Neuron (in vitro differentiated cells): ENCODE measurements at regions not wholly inside any gene's neighbourhood (a gene's known extent, or its start where the extent isn't known, plus 50 kb on each side); places are given as distances from the start of the nearest gene placed in this dataset.

Source experiments
- H2AFZ ChIP-seq: one replicate; pipeline ENCODE4 v1.6.1; 2013; ENCODE audit warnings: low read depth, mild to moderate bottlenecking, inconsistent platforms, low read length, moderate library complexity
- H3K27me3 ChIP-seq: one replicate; pipeline ENCODE4 v1.6.1; 2013; ENCODE audit warnings: low read length; ENCODE audit not compliant: insufficient read depth
- H3K36me3 ChIP-seq: one replicate; pipeline ENCODE4 v1.6.1; 2013; ENCODE audit warnings: low read length; ENCODE audit not compliant: insufficient read depth
- H3K4me1 ChIP-seq: one replicate; pipeline ENCODE4 v1.6.1; 2013; ENCODE audit warnings: low read length; ENCODE audit not compliant: insufficient read depth
- H3K4me3 ChIP-seq: 2 replicates; pipeline ENCODE4 v1.5.1; 2013; ENCODE audit warnings: mild to moderate bottlenecking, low read length, moderate library complexity
- H3K9me3 ChIP-seq: one replicate; pipeline ENCODE4 v1.6.1; 2013; ENCODE audit warnings: low read length

- H2AFZ ChIP-seq = no peak overlapping the region
- H3K27me3 ChIP-seq = no peaks in the 10 kb centered on the region
- no peak overlapping the region for H3K4me3 ChIP-seq
- no peaks in the 10 kb centered on the region for H3K9me3 ChIP-seq
- no peaks in the 10 kb centered on the region for H3K36me3 ChIP-seq
- no peaks in the 10 kb centered on the region for H3K4me1 ChIP-seq
Measured at GRCh38 chr1:164361927-164362326, 197.1 kb upstream of the PBX1 start.

- no peaks in the 10 kb centered on the region for H3K27me3 ChIP-seq
- no peak overlapping the region for H3K4me3 ChIP-seq
- H3K4me1 ChIP-seq = no peaks in the 10 kb centered on the region
- no peaks in the 10 kb centered on the region for H3K9me3 ChIP-seq
- H3K36me3 ChIP-seq = no peaks in the 10 kb centered on the region
- no peak overlapping the region for H2AFZ ChIP-seq
Measured at GRCh38 chr1:164363980-164364379, 195.0 kb upstream of the PBX1 start.

- no peaks in the 10 kb centered on the region for H3K4me1 ChIP-seq
- no peaks in the 10 kb centered on the region for H3K27me3 ChIP-seq
- H2AFZ ChIP-seq = no peak overlapping the region
- no peak overlapping the region for H3K4me3 ChIP-seq
- H3K36me3 ChIP-seq = no peaks in the 10 kb centered on the region
- H3K9me3 ChIP-seq = no peaks in the 10 kb centered on the region
Measured at GRCh38 chr1:164366014-164366413, 193.0 kb upstream of the PBX1 start.

- no peaks in the 10 kb centered on the region for H3K27me3 ChIP-seq
- no peaks in the 10 kb centered on the region for H3K36me3 ChIP-seq
- no peaks in the 10 kb centered on the region for H3K4me1 ChIP-seq
- H3K9me3 ChIP-seq = no peaks in the 10 kb centered on the region
- no peak overlapping the region for H2AFZ ChIP-seq
- no peak overlapping the region for H3K4me3 ChIP-seq
Measured at GRCh38 chr1:164369698-164370365, 189.2 kb upstream of the PBX1 start.

- H3K4me3 ChIP-seq = no peak overlapping the region
- no peaks in the 10 kb centered on the region for H3K27me3 ChIP-seq
- no peaks in the 10 kb centered on the region for H3K4me1 ChIP-seq
- H3K36me3 ChIP-seq = no peaks in the 10 kb centered on the region
- no peak overlapping the region for H2AFZ ChIP-seq
- H3K9me3 ChIP-seq = no peaks in the 10 kb centered on the region
Measured at GRCh38 chr1:164380893-164381292, 178.1 kb upstream of the PBX1 start.

- Histone ChIP-seq H3K4me1 (no peaks in the 10 kb centered on the region), H3K36me3 (no peaks in the 10 kb centered on the region), H2AFZ (no peak overlapping the region), H3K27me3 (no peaks in the 10 kb centered on the region), H3K9me3 (no peaks in the 10 kb centered on the region), H3K4me3 (no peak overlapping the region)
Measured at GRCh38 chr1:164382384-164382783, 176.6 kb upstream of the PBX1 start.

- H2AFZ ChIP-seq = no peak overlapping the region
- no peak overlapping the region for H3K4me3 ChIP-seq
- H3K4me1 ChIP-seq = no peaks in the 10 kb centered on the region
- H3K9me3 ChIP-seq = no peaks in the 10 kb centered on the region
- no peaks in the 10 kb centered on the region for H3K36me3 ChIP-seq
- H3K27me3 ChIP-seq = no peaks in the 10 kb centered on the region
Measured at GRCh38 chr1:164384262-164384661, 174.7 kb upstream of the PBX1 start.

- peaks cover 2% of the 10 kb centered on the region for H3K27me3 ChIP-seq
- no peaks in the 10 kb centered on the region for H3K4me1 ChIP-seq
- no peak overlapping the region for H3K4me3 ChIP-seq
- H3K36me3 ChIP-seq = no peaks in the 10 kb centered on the region
- H2AFZ ChIP-seq = no peak overlapping the region
- no peaks in the 10 kb centered on the region for H3K9me3 ChIP-seq
Measured at GRCh38 chr1:164417016-164417704, 141.8 kb upstream of the PBX1 start.

- Histone ChIP-seq H3K36me3 (no peaks in the 10 kb centered on the region), H3K4me3 (no peak overlapping the region), H3K9me3 (no peaks in the 10 kb centered on the region), H3K4me1 (no peaks in the 10 kb centered on the region), H3K27me3 (peaks cover 3% of the 10 kb centered on the region), H2AFZ (no peak overlapping the region)
Measured at GRCh38 chr1:164423136-164423535, 135.8 kb upstream of the PBX1 start.

GRCh38 chr1:164433141-164433817, 125.7 kb upstream of the PBX1 start:
- H2AFZ ChIP-seq = no peak overlapping the region
- no peaks in the 10 kb centered on the region for H3K36me3 ChIP-seq
- H3K9me3 ChIP-seq = no peaks in the 10 kb centered on the region

GRCh38 chr1:164433818-164434170, 125.2 kb upstream of the PBX1 start:
- no peak overlapping the region for H2AFZ ChIP-seq
- H3K9me3 ChIP-seq = no peaks in the 10 kb centered on the region
- no peaks in the 10 kb centered on the region for H3K36me3 ChIP-seq
- H3K4me1 ChIP-seq = no peaks in the 10 kb centered on the region
- peaks cover 3% of the 10 kb centered on the region for H3K27me3 ChIP-seq
- H3K4me3 ChIP-seq = no peak overlapping the region

More at GRCh38 chr1:164433141-164433817, 125.7 kb upstream of the PBX1 start:
- no peak overlapping the region for H3K4me3 ChIP-seq
- no peaks in the 10 kb centered on the region for H3K4me1 ChIP-seq
- H3K27me3 ChIP-seq = peaks cover 3% of the 10 kb centered on the region

- Histone ChIP-seq H3K4me3 (no peak overlapping the region), H2AFZ (no peak overlapping the region), H3K9me3 (no peaks in the 10 kb centered on the region), H3K36me3 (no peaks in the 10 kb centered on the region), H3K27me3 (no peaks in the 10 kb centered on the region), H3K4me1 (no peaks in the 10 kb centered on the region)
Measured at GRCh38 chr1:164440232-164440631, 118.8 kb upstream of the PBX1 start.

- Histone ChIP-seq H3K27me3 (no peaks in the 10 kb centered on the region), H3K4me3 (no peak overlapping the region), H2AFZ (no peak overlapping the region), H3K4me1 (no peaks in the 10 kb centered on the region), H3K36me3 (no peaks in the 10 kb centered on the region), H3K9me3 (no peaks in the 10 kb centered on the region)
Measured at GRCh38 chr1:164443166-164443565, 115.8 kb upstream of the PBX1 start.
